Endodermal cell (in vitro differentiated cells): ENCODE measurements at regions not wholly inside any gene's neighbourhood (a gene's known extent, or its start where the extent isn't known, plus 50 kb on each side); places are given as distances from the start of the nearest gene placed in this dataset.

Experiments used
- DNase-seq: peaks from one replicate; pipeline ENCODE4 v3.0.0-alpha.2; 2017
- H3K27ac ChIP-seq: 2 replicates; pipeline ENCODE4 v1.5.1; 2013; ENCODE audit warnings: mild to moderate bottlenecking, low read depth, low read length, moderate library complexity
- H3K27me3 ChIP-seq: 2 replicates; pipeline ENCODE4 v1.6.1; 2013; ENCODE audit warnings: mild to moderate bottlenecking, low read length, moderate library complexity; ENCODE audit not compliant: insufficient read depth, control insufficient read depth, poor library complexity, severe bottlenecking
- H3K36me3 ChIP-seq: 2 replicates; pipeline ENCODE4 v1.7.0; 2013; ENCODE audit warnings: mild to moderate bottlenecking, low read length, moderate library complexity; ENCODE audit not compliant: control insufficient read depth, insufficient read depth
- H3K4me1 ChIP-seq: one replicate; pipeline ENCODE4 v1.7.0; 2013; ENCODE audit warnings: low read length; ENCODE audit not compliant: control insufficient read depth, insufficient read depth
- H3K4me3 ChIP-seq: 2 replicates; pipeline ENCODE4 v1.5.1; 2013; ENCODE audit warnings: mild to moderate bottlenecking, low read length, moderate library complexity
- H3K9ac ChIP-seq: 2 replicates; pipeline ENCODE4 v1.6.1; 2013; ENCODE audit warnings: mild to moderate bottlenecking, low read length, moderate library complexity; ENCODE audit not compliant: poor library complexity, severe bottlenecking; ENCODE audit errors: extremely low read depth
- H3K9me3 ChIP-seq: 2 replicates; pipeline ENCODE4 v1.6.1; 2013; ENCODE audit warnings: mild to moderate bottlenecking, low read length, moderate library complexity; ENCODE audit not compliant: control insufficient read depth
- H3K27ac Mint-ChIP-seq: 2 replicates; pipeline ENCODE4 v1.8.0; 2020; ENCODE audit warnings: mixed read lengths
- H3K27me3 Mint-ChIP-seq: 2 replicates; pipeline ENCODE4 v1.8.0; 2021; ENCODE audit warnings: mild to moderate bottlenecking, mixed read lengths; ENCODE audit not compliant: insufficient read depth
- H3K36me3 Mint-ChIP-seq: 2 replicates; pipeline ENCODE4 v1.8.0; 2020; ENCODE audit warnings: low read depth, mixed read lengths
- H3K4me1 Mint-ChIP-seq: 2 replicates; pipeline ENCODE4 v1.8.0; 2020; ENCODE audit warnings: mixed read lengths
- H3K4me3 Mint-ChIP-seq: 2 replicates; pipeline ENCODE4 v1.8.0; 2020; ENCODE audit warnings: mild to moderate bottlenecking, moderate library complexity, mixed read lengths
- H3K9me3 Mint-ChIP-seq: 2 replicates; pipeline ENCODE4 v1.8.0; 2020; ENCODE audit warnings: mild to moderate bottlenecking, mixed read lengths
- CTCF ChIP-seq: fragments of 200-600 bp; sonication (generic); conservative IDR thresholded peaks from 2 replicates; pipeline ENCODE4 v1.5.0; 2021; ENCODE audit warnings: antibody characterized with exemption, mild to moderate bottlenecking
- WGBS, 2 experiments: methylation state at CpG; one replicate each; pipeline versions ENCODE4 v1.1.5 to v1.1.7; 2013; ENCODE audit warnings: missing lambda C conversion rate in 2 of 2, mixed read lengths in 1 of 2; ENCODE audit not compliant: insufficient coverage in 1 of 2, insufficient read length in 1 of 2; 5-methylcytosine and 5-hydroxymethylcytosine counted together

DNA sequence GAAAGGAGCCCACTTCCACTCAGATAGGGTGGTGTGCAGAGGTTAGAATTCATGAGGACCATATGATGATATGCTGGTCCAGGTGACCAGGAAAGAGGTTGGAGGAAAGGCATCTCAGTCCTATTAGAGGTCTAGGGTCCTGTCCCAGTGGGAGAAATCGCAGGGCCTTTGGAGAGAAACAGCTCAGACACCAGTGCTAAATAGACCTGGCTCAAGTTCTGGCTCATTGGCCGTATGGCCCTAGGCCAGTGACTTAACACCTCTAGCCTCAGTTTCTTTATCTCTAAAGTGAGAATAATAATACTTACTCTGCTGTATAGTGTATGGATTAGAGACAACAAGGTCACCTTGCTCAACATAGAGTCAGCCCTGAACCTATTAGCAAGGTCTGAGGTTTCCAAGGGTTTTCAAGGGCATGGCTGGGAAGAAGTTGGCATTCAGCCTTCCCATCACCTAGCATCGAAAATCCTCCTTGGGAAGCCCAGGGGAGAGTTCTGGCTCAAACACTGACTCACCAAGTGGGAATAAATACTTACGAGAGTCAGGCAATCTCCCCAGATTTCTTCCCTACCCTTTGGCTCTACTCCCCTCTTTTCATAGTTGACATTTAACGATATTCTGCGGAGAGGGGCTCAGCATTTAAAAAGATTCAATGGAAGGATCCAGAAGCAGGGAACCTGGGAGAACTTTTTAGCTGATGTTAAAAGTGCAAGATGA lies 473.1 kb upstream of the PODXL start:
- no peak overlapping the region for H3K27ac Mint-ChIP-seq

GRCh38 chr7:132028144-132028920 lies 471.9 kb upstream of the PODXL start:
- Histone ChIP-seq H3K27ac (no peak overlapping the region), H3K4me1 (peaks cover 6% of the 10 kb centered on the region), H3K9ac (no peak overlapping the region), H3K9me3 (no peaks in the 10 kb centered on the region), H3K36me3 (no peaks in the 10 kb centered on the region), H3K27me3 (peaks cover 63% of the 10 kb centered on the region), H3K4me3 (no peak overlapping the region)
- Mint-ChIP-seq H3K4me1 (peaks cover 2% of the 10 kb centered on the region), H3K36me3 (no peaks in the 10 kb centered on the region), H3K27me3 (peaks cover 14% of the 10 kb centered on the region), H3K9me3 (peaks cover 2% of the 10 kb centered on the region), H3K27ac (no peak overlapping the region), H3K4me3 (no peak overlapping the region)
- no peak for DNase-seq
- 90 to 100% methylated on average over 3 to 7 of the region's 7 CpGs for WGBS, 2 experiments
- TF ChIP-seq CTCF, result no peak

More for the DNA sequence above, 473.1 kb upstream of the PODXL start:
- Histone ChIP-seq H3K36me3 (no peaks in the 10 kb centered on the region), H3K4me1 (peaks cover 6% of the 10 kb centered on the region), H3K9me3 (no peaks in the 10 kb centered on the region), H3K27ac (no peak overlapping the region), H3K9ac (no peak overlapping the region), H3K4me3 (no peak overlapping the region), H3K27me3 (peaks cover 51% of the 10 kb centered on the region)
- Mint-ChIP-seq H3K4me3 (no peak overlapping the region), H3K4me1 (peaks cover 3% of the 10 kb centered on the region), H3K9me3 (peaks cover 2% of the 10 kb centered on the region), H3K27me3 (peaks cover 10% of the 10 kb centered on the region), H3K36me3 (no peaks in the 10 kb centered on the region)
- 91% methylated on average over 5 to 6 of the region's 6 CpGs for WGBS, 2 experiments
- no peak for TF ChIP-seq CTCF
- no peak for DNase-seq

- WGBS, 2 experiments, result 83 to 85% methylated on average over 4 to 6 of the region's 6 CpGs
- no peaks in the 10 kb centered on the region for H3K9me3 ChIP-seq
Measured at GRCh38 chr7:132024290-132024689, 467.9 kb upstream of the PODXL start.

More at GRCh38 chr7:132024290-132024689, 467.9 kb upstream of the PODXL start:
- Mint-ChIP-seq H3K4me3 (no peak overlapping the region), H3K27ac (no peak overlapping the region), H3K4me1 (no peaks in the 10 kb centered on the region), H3K27me3 (peaks cover 14% of the 10 kb centered on the region), H3K36me3 (no peaks in the 10 kb centered on the region), H3K9me3 (peaks cover 4% of the 10 kb centered on the region)
- H3K4me1 ChIP-seq, result no peaks in the 10 kb centered on the region
- no peak for TF ChIP-seq CTCF
- DNase-seq, result no peak
- H3K4me3 ChIP-seq, result no peak overlapping the region
- no peak overlapping the region for H3K9ac ChIP-seq
- H3K27ac ChIP-seq, result no peak overlapping the region
- peaks cover 61% of the 10 kb centered on the region for H3K27me3 ChIP-seq
- no peaks in the 10 kb centered on the region for H3K36me3 ChIP-seq
